Mesothelial cell of epicardium (in vitro differentiated cells): ENCODE measurements at regions not wholly inside any gene's neighbourhood (a gene's known extent, or its start where the extent isn't known, plus 50 kb on each side); places are given as distances from the start of the nearest gene placed in this dataset.

Experiments used
- DNase-seq, 2 experiments: peaks; one replicate each; pipeline ENCODE4 v3.0.0; 2021; ENCODE audit warnings: low spot score in 2 of 2; ENCODE audit not compliant: unreplicated experiment in 2 of 2
- H3K27ac Mint-ChIP-seq: 2 replicates; pipeline ENCODE4 v1.8.0; 2021; ENCODE audit warnings: mixed read lengths
- H3K27me3 Mint-ChIP-seq: 2 replicates; pipeline ENCODE4 v1.8.0; 2021; ENCODE audit warnings: low read depth, mixed read lengths
- H3K36me3 Mint-ChIP-seq: 2 replicates; pipeline ENCODE4 v1.8.0; 2021; ENCODE audit warnings: mixed read lengths
- H3K4me1 Mint-ChIP-seq: 2 replicates; pipeline ENCODE4 v1.8.0; 2021; ENCODE audit warnings: mixed read lengths
- H3K4me3 Mint-ChIP-seq: 2 replicates; pipeline ENCODE4 v1.8.0; 2021; ENCODE audit warnings: mild to moderate bottlenecking, moderate library complexity, mixed read lengths
- H3K9me3 Mint-ChIP-seq: 2 replicates; pipeline ENCODE4 v1.8.0; 2021; ENCODE audit warnings: mixed read lengths
- CTCF ChIP-seq: fragments of 200-600 bp; sonication (generic); IDR thresholded peaks from one replicate; pipeline ENCODE4 v1.5.0; 2021; ENCODE audit warnings: antibody characterized with exemption; ENCODE audit not compliant: unreplicated experiment

DNA sequence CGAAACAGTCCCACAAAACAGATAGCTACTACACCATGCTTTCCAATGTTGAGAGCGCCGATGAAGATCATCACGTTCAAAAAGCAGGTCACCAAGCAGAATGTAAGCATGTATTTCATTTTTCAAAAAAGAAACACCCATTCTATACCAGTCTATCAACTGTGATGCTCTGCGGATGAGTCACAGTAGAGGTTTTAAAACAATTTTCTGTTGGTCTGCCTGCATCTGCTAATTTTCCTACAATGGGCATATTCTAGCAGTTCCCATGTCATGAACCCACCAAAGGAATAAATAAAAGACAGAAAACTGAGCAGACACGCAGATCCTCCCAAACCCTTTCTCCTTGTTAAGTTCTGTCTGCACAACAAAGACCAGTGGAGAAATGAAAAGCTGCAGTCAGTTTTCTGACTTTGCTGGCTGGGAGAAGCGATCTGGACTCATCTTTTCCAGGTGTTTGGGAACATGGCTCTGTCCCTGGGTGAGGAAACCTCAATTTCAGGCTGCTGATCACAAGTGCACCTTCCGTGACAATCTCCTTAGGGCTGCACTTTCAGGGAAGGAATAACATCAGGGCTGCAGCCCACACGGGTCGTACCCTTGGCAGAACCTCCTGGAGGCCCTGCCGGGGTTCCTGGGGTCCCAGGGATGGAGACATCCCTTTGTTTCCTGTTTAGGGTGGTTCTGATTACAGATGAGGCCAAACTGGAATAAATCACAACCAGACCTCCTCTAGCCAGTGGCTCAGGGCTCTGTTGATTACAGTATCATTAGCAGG is 200.1 kb downstream of the BMP7 start:
- Mint-ChIP-seq H3K36me3 (no peaks in the 10 kb centered on the region), H3K4me3 (no peak overlapping the region), H3K9me3 (no peaks in the 10 kb centered on the region), H3K4me1 (peaks cover 13% of the 10 kb centered on the region), H3K27ac (no peak overlapping the region), H3K27me3 (peaks cover 17% of the 10 kb centered on the region)
- TF ChIP-seq CTCF: no peak
- no peak for DNase-seq

GRCh38 chr20:57069442-57069841 is 197.0 kb downstream of the BMP7 start:
- H3K27me3 Mint-ChIP-seq: peaks cover 3% of the 10 kb centered on the region
- H3K36me3 Mint-ChIP-seq: no peaks in the 10 kb centered on the region
- H3K4me1 Mint-ChIP-seq: peaks cover 29% of the 10 kb centered on the region
- no peaks in the 10 kb centered on the region for H3K9me3 Mint-ChIP-seq
- DNase-seq: no peak
- no peak overlapping the region for H3K27ac Mint-ChIP-seq
- H3K4me3 Mint-ChIP-seq: no peak overlapping the region
- no peak for TF ChIP-seq CTCF

DNA sequence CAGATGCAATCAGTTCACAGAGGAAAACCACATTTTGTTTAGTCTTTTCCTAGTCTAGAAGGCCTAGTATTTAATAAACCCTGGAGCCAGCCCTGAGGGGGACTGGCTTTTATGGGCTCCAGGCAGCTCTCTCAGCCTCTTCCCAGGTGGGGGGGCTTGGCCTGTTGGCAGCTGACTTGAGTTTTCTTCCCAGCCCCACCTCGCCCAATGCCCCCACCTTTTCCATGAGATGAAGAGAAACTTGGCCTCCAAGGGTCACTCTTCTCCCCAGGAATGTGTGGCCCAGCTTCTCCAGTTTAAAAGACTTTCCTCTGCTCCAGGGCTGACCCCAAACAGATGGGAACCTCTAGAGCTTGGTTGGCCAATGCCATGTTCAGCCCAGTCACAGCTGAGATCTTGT is 196.1 kb downstream of the BMP7 start:
- Mint-ChIP-seq H3K4me3 (no peak overlapping the region), H3K36me3 (no peaks in the 10 kb centered on the region), H3K27me3 (peaks cover 3% of the 10 kb centered on the region), H3K27ac (no peak overlapping the region), H3K4me1 (peaks cover 29% of the 10 kb centered on the region), H3K9me3 (peaks cover 7% of the 10 kb centered on the region)
- no peak for TF ChIP-seq CTCF
- DNase-seq: no peak

DNA sequence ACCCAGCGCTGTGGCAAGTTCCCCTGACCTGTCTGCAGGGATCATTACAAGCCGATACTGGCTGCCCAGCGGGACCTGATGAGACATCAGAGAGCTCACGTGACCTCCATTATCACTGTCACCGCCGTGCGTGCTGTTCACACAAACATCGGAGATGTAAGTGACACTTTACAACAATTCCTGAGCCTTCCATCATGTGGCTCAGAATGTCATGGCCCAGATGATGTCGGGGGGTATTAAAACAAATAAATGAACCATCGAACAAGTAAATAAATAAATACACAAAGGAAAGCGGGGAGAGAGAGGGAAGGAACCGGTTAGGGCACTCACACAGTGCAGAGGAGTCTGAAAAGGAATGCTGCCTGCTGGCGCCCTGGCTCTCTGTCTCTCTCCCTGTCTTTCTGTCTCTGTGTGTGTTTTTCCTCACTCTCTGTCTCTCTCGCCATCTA is 195.1 kb downstream of the BMP7 start:
- TF ChIP-seq CTCF: no peak
- DNase-seq: no peak

DNA sequence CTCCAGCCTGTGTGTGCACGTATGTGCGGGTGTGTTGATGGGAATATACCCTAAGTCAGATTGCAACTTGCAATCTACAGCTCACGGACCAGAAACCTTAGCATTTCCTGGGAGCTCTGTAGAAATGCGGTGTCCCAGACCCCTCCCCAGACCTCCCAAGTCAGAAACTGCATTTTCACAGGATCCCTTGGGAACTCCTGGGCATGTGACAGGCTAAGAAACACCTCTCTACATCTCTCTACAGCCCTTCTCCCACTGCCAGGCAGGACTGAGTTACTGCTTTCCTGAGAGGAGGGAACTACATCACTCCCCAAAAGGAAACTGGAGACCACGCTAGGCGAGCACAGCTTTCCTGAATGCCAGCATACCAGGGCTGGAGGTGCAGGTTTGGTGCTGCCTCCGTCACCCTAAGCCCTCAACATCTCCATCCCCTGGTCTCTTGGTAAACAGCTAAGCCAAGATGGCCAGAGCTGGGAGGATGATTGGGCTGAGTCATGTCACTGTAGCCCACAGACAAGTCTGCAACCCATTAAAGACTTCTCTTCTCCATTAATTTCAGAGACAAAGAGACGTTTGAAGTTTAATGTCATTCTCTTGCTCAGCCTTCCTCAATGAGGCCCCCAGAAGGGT is 194.4 kb downstream of the BMP7 start:
- H3K27me3 Mint-ChIP-seq: peaks cover 3% of the 10 kb centered on the region
- DNase-seq: no peak
- peaks cover under 1% of the 10 kb centered on the region for H3K36me3 Mint-ChIP-seq
- peak overlapping the region; percentile 37 for H3K27ac Mint-ChIP-seq
- H3K4me1 Mint-ChIP-seq: peaks cover 21% of the 10 kb centered on the region
- peaks cover 16% of the 10 kb centered on the region for H3K9me3 Mint-ChIP-seq
- peak overlapping the region; percentile 60 for H3K4me3 Mint-ChIP-seq
- no peak for TF ChIP-seq CTCF

More for the DNA sequence above, 195.1 kb downstream of the BMP7 start:
- Mint-ChIP-seq H3K9me3 (peaks cover 12% of the 10 kb centered on the region), H3K27me3 (peaks cover 3% of the 10 kb centered on the region), H3K4me1 (peaks cover 25% of the 10 kb centered on the region), H3K36me3 (no peaks in the 10 kb centered on the region), H3K4me3 (peak overlapping the region; percentile 60), H3K27ac (peak overlapping the region; percentile 81)
